H7 (cell line): ENCODE measurements at regions not wholly inside any gene's neighbourhood (a gene's known extent, or its start where the extent isn't known, plus 50 kb on each side); places are given as distances from the start of the nearest gene placed in this dataset.
"Not testable (repeated sequence)": the region's sequence is repeated elsewhere in the genome, so short reads cannot be mapped to it uniquely, and the experiment has no call there.

Experiments
- DNase-seq: peaks from one replicate; pipeline ENCODE4 v3.0.0; 2012
- H3K27me3 ChIP-seq: 2 replicates; pipeline ENCODE4 v1.6.0; 2011; ENCODE audit warnings: mild to moderate bottlenecking, low read length; ENCODE audit not compliant: control insufficient read depth, insufficient read depth
- H3K36me3 ChIP-seq: replicated peaks from 2 replicates; pipeline ENCODE4 v1.5.1; 2011; ENCODE audit warnings: low read length; ENCODE audit not compliant: control insufficient read depth, insufficient read depth
- H3K4me3 ChIP-seq: 2 replicates; pipeline ENCODE4 v1.5.1; 2011; ENCODE audit warnings: low read depth, mild to moderate bottlenecking, control low read depth, low read length, moderate library complexity; ENCODE audit not compliant: insufficient read depth

DNA sequence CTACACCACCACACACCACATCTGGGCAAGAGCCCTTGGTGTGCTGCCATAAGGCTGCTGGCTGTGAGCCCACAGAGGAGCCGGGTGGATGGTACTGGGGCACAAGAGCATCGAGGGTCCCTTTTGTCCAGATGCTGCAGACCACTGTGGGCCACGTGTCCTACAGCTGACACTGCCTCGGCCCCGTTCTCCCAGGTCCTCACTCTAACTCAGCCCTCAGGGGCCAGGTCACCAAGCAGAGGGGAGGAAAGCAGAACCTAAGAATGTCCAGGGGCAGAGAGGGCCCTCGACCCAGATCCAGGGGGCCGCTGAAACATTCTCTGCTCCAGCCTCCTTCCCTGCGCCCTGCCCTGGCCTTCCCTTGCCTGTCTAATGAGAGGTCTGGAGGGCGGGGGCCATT, 91.7 kb upstream of the ASB18 start:
- Histone ChIP-seq H3K27me3 (no peaks in the 10 kb centered on the region), H3K36me3 (no peaks in the 10 kb centered on the region), H3K4me3 (no peak overlapping the region)
- no peak for DNase-seq

DNA sequence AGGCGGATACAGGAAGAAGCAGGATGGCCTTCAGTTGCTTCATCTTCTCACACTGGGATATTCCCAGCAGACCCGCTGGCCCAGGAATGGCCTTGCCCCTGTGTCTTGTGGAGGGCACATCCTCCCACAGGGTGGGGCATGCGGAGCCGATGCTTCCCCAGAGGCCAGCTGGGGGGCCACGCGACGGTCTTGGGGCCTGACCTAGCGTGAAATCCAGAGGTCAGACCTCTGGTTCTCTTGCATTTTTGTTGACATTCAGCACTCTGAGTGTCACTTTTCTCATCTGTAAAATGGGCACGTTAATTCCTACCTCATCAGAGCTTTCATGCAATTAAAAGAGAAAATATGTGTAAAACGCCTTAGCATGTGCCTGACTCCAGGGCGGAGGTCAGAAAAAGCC, 92.1 kb upstream of the ASB18 start:
- H3K4me3 ChIP-seq, H3K36me3 ChIP-seq, DNase-seq, H3K27me3 ChIP-seq: not testable (repeated sequence)

DNA sequence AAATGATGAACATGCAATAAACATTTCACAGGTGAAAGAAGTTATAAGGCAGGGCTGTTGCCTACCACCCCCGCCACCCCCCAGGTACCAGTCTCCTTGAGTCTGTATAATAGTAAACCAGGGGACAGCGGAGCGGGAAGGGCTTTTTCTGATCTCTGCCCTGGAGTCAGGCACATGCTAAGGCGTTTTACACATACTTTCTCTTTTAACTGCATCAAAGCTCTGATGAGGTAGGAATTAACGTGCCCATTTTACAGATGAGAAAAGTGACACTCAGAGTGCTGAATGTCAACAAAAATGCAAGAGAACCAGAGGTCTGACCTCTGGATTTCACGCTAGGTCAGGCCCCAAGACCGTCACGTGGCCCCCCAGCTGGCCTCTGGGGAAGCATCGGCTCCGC, 94.3 kb upstream of the ASB18 start:
- not testable (repeated sequence) for DNase-seq, H3K36me3 ChIP-seq, H3K27me3 ChIP-seq, H3K4me3 ChIP-seq

DNA sequence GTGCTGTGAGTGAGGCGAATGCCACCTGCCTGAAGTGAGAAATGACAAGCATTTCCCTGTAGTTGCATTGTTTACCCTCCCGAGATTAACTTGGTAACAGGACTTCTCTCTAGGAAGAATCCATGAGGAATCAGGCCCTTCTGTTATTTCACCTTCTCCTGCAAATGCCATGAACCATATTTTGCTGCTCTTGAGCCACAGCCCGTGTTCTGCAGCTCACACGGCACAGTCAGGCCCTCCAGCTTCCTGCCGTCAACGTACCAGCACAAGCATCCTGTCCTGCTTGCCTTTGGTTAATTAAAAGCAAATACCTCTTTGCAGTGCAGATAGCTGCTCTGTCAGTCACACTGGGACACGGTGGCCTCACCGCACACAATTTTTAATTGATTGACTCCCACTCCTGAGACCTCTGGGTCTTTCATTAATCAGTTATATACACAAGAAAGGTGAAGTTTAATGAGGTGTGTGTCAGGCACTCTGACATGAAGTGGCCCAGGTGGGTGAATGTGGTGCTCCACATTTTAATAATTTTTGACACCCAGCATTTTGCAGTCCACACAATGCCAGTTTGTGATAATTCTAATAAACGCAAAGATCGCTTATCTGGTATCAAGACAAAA, 95.3 kb upstream of the ASB18 start:
- no peaks in the 10 kb centered on the region for H3K27me3 ChIP-seq
- no peak for DNase-seq
- H3K4me3 ChIP-seq, result no peak overlapping the region
- H3K36me3 ChIP-seq, result no peaks in the 10 kb centered on the region

DNA sequence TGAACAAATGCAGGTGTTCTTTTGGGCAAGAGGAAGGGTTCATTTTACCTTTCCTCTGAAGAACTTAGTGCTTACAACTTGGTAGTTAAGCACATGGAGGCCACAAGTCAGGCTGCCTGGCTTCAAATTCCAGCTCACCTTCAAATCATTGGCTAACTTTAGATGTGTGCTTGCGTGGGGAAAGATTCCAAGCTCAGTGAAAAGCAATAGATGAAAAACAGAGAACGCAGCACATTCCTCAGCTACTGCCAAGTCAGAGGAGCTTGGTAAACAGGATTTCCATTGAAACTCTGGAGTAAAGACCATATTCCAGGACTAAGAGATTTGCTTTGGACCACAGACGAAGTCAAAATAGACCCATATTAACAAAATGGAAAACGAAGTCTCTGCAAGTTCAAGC, 96.3 kb upstream of the ASB18 start:
- Histone ChIP-seq H3K27me3 (no peaks in the 10 kb centered on the region), H3K4me3 (no peak overlapping the region), H3K36me3 (no peaks in the 10 kb centered on the region)
- DNase-seq, result no peak

DNA sequence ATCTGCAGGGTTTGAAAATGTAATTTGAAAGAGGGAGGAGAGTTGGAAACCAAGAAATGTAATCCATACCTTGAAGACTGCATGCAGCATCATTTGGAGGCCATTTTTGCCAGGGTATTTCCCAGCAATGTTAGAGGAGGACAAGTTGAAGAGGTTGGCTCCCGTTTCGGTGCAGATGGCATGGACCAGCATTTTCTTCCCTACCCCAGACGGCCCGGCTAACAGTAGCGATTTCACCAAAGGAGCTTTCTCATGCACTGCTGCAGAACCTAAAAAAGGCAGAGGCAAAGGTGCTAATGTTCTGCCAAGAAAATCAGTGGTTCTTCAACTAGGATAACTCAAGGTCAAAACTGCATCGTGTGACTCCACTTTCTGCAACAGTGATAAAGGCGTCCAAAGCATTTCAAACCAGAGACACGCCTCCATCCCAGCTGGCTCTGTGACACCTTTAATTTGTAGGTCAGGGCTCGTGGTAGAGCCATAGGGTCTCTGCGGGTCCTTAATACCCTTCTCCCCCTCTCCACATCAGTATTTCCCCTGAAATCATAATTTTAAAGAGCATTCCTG, 99.6 kb upstream of the ASB18 start:
- no peaks in the 10 kb centered on the region for H3K36me3 ChIP-seq
- DNase-seq, result no peak
- no peaks in the 10 kb centered on the region for H3K27me3 ChIP-seq
- H3K4me3 ChIP-seq, result no peak overlapping the region

DNA sequence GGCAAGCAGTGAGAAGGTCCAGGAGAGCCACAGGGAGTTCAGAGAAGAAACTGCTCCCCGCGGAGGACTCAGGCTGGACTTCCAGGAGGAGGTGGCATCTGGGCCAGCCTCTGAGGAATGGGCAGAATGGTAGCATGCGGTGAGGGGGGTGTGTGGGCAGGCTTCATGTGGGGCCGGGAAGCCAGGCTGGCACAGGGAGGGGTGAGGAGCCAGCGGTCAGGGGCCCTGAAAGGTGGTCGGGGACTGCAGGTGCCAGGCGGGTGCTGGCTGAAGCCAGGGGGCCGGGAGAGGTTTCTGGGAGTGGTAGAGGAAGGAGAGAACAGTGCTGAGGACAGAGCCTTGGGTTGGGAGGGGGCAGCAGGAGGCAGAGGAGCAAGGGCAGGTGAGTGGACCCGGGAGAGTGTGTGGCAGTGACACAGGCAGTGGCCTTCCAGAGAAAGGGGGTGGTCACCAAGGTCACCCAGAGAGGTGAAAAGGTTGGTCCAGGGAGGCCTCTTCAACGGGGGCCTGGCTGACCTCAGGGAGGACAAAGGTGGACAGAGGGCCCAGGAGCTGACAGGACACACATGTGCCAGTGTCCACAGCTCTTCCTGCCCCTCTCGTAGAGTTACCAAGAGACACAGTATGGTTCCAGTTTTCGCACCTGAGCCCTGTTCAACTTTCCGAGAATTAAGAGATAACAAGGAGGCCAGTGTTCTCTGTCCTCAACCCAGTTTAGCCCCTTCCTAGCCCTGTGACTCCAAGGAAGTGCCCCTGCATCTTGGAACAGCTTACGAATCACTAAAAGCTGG, 101.2 kb upstream of the ASB18 start:
- Histone ChIP-seq H3K27me3 (no peaks in the 10 kb centered on the region), H3K36me3 (no peaks in the 10 kb centered on the region), H3K4me3 (no peak overlapping the region)
- DNase-seq, result no peak

DNA sequence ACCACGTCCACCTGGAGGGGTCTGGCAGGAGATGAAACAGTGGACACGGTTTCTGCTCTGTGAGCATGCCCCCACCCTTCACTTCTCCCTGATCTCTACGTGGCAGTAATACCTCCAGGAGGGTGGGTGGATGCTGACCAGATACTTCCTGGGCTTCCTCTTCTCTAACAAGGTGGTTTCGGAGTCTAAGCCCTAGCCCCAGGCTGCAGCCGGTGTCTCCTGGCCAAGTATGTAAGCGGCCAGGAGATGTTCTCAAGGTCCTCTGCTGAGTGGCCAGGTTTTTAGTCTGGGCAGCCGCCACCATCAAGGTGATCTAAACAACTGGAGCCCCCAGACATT, 101.8 kb upstream of the ASB18 start:
- Histone ChIP-seq H3K27me3 (no peaks in the 10 kb centered on the region), H3K4me3 (no peak overlapping the region)
- DNase-seq, result no peak

DNA sequence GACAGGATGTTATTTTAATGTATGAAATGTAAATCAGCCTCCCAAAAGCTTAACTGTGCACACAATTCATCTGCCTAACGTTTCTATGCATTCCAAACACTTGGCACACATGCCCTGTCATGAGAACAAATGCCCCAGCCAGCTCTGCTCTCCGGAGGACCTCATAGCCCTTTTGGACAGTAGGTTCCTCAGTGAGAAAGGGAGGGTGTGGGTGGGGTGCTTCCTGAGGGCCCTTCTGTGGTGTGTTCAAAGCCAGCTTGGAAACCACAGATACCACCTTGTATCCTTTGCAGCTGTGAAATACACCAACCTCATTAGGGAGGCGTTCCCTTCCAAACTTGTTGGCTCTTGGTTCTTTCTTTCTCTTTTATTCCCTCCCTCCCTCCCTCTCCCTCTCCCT, 102.2 kb upstream of the ASB18 start:
- Histone ChIP-seq H3K27me3 (no peaks in the 10 kb centered on the region), H3K36me3 (no peaks in the 10 kb centered on the region), H3K4me3 (no peak overlapping the region)
- DNase-seq, result no peak

More for the DNA sequence above, 101.8 kb upstream of the ASB18 start:
- no peaks in the 10 kb centered on the region for H3K36me3 ChIP-seq

DNA sequence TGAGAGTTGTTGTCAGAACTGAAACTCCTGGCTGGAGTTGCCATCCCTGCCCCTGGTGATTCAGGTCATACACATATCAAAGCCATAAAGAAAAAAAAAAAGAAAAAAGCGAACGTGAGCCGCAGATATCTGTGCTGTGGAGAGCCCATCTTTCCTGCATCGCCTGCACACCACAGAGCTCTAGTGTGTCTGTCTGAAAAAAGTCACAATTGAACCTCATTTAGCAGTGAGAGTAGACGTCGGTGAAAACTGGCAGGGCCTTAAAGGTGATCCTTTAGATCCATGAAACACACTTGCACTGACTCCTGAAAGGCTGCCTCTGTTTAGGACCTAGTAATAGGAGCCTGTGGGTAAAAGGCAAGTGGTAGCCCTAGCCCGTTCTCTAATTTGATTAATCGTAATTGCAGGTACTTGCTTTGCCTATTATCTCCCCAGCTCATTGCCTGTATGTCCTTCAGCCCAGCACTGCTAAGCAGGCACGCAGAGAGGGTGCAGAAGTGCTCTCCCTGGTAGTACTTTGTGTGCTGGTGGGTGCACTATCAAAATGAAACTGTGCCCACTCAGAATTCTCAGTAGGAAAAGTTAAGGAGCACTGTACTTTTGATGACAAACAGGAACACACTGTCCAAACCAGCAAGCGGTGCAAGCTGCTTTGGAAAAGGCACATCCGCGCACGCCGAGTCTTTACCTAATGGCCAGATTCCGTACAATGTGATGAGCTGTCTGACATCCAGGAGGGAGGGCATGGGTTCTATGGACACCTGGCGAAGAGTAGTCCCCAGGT, 103.5 kb upstream of the ASB18 start:
- no peaks in the 10 kb centered on the region for H3K36me3 ChIP-seq
- no peaks in the 10 kb centered on the region for H3K27me3 ChIP-seq
- DNase-seq, result no peak
- H3K4me3 ChIP-seq, result no peak overlapping the region

DNA sequence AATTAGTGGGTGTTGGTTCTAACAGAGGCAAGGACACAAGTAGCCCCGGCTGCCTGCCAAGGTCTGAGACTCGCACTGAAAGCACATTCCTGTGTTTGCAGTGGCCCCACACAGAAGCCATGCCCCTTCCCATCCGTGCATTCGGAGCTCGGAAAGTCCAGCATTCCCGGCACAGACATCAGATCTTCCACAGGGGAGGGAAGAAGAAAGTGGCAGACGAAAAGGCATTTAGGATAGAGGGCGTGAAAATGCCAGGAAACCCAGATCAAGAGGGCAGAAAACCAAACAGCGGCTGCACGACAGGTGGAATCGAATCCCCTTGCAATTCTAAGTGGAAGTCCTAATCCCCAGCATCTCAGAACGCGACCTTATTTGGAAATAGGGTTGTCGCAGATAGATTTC, 105.5 kb upstream of the ASB18 start:
- DNase-seq, result no peak
- H3K27me3 ChIP-seq, result no peaks in the 10 kb centered on the region

DNA sequence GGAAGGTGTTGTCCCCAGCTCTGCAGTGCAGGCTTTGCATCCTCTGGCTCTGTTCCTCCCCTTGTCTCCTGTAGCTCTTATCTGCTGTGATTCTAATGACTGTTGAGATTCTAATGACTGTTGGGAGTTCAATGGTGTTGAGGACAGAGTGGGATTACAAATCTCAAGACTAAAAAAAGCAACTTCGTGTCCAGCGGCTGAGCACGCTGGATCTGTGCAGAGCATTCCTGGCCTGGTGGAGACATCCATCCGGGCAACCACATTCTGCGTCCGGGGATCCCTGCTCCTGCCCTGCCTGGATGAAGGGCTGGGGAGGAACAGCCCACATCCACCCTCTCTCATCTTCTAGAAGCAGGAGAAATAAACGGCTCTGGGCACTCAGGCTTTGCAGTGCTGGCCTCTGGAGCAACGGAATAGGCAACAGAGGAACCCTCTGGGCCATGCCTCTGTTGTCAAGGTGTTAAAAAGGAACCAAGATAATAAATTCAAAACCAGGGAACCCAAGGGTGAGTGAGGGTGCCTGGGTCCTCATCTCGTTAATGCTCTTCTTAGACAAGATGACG, 106.7 kb upstream of the ASB18 start:
- DNase-seq, result no peak
- no peaks in the 10 kb centered on the region for H3K27me3 ChIP-seq
- no peaks in the 10 kb centered on the region for H3K36me3 ChIP-seq
- H3K4me3 ChIP-seq, result no peak overlapping the region

More for the DNA sequence above, 105.5 kb upstream of the ASB18 start:
- H3K36me3 ChIP-seq, result no peaks in the 10 kb centered on the region
- no peak overlapping the region for H3K4me3 ChIP-seq

DNA sequence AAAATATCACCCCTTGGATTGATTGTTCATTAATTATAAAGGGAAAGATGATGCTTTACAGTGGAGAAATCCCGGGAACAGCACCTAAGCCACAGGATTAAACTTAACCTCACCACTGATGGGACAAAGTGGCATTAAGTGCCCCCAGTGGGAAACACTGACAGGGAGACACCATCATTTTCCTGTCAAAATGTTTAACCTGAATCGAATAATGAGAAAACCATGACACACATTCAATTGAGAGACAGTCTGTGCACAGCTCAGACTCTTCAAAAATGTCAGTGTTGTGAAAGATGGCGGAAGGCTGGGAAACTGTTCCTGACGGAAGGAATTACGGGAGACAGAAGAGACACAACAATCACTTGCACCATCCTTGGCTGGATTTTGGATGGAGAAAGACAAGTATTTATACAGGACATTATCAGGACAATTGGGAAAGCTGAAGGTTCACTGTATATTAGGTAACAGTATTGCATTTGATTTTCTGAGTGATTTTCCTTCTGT, 111.8 kb upstream of the ASB18 start:
- Histone ChIP-seq H3K4me3 (no peak overlapping the region), H3K27me3 (no peaks in the 10 kb centered on the region), H3K36me3 (no peaks in the 10 kb centered on the region)
- DNase-seq, result no peak

DNA sequence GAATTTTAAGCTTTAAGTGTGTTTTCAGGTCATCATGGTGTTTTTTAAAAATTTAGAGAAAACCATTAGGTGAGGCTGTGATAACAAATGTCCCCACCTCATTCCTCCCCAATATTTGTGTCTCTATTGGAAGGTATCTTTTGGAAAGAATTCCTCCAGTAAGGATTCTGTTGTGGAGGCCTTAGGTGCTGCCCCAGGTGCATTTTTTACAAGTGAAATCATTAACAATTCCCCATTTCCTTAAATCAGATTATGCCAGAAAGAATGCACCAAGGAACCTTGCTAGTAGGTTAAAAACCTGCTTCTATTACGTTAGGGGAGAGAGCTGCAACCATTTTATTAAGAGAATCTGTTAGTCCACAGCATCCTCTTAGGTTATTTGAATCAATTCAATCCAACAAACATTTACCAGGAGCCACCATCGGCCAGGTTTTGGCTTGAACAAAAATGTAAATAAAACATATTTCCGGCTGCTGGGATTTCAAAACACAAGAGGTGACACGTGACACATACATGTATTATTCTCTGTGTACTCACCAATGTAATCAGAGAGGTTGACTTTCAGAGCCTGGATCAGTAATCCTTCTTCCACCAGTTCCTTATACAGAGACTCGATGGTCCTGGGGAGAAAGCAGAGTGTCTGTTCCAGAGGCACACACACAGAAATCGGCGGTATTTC, 112.5 kb upstream of the ASB18 start:
- H3K36me3 ChIP-seq, result no peaks in the 10 kb centered on the region
- no peak for DNase-seq
- H3K4me3 ChIP-seq, result no peak overlapping the region
- no peaks in the 10 kb centered on the region for H3K27me3 ChIP-seq
